Heart left ventricle (tissue), 13 donors: ENCODE measurements at regions not wholly inside any gene's neighbourhood (a gene's known extent, or its start where the extent isn't known, plus 50 kb on each side); places are given as distances from the start of the nearest gene placed in this dataset.

Source experiments
- POLR2A ChIP-seq, 2 donors: fragments of 450-650 bp; IDR thresholded peaks; one replicate each; pipeline ENCODE4 v1.6.1; 2017; ENCODE audit warnings: antibody characterized with exemption in 2 of 2, mild to moderate bottlenecking in 2 of 2, moderate library complexity in 2 of 2
- TF ChIP-seq, protein P1 (sequence below), 12 donors: fragments of 200-600 bp; sonication (generic) in 4 of 12; IDR thresholded peaks; one replicate each; pipeline versions ENCODE4 v1.5.0 to v1.8.0; 2018 to 2022; ENCODE audit warnings: antibody characterized with exemption in 12 of 12, mild to moderate bottlenecking in 5 of 12
- donor health status: ischemic (EF 13 %, LVEDD 7.1; RV severe dilation, severe dysfunction).
- donor health status: DM: no; HTN: yes; CAD: no.
- donor health status: DM: no; HTN: no; CAD: no.
- donor health status: ischemic (EF 25% LVEDD 6.9; RV normal size, moderate dysfunction).
- donor health status: ischemic (EF 25% LVEDD 5.7; RV mildly dilated, moderate dysfunction).
- donor health status: ischemic (EF 35%, LVEDD 5.7; RV mildly dilated, moderate dysfunction).
- donor health status: nonischemic (EF 11% LVEDD 7.7; RV severe dilation, severe dysfunction).
- donor health status: DM: yes; HTN: yes; CAD: no.
- donor health status: PGD.
- donor health status: ischemic (EF 29% LVEDD 5.4; RV normal size, mild dysfunction).
- donor health status: nonischemic (EF 23%, LVEDD 6.1; RV moderate dilation, normal function).

DNA sequence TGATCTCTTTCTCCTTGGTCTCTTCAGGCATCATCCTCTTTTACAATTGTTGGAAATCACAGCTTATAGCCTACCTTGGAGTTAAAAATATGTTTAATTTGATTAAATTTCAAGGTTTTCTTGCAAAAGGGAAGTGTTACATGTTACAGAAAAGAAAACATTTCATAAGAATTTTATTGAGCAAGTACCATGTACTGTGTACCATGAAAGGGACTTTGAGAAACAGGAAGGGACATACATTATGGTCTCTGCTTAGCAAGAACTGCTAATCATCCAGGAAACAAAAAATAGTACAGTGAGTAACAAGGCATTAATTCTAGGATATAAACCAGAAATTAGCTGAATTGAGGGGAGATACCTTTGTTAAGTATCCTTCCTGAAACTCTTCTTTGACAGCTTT is 145.3 kb upstream of the SPACA1 start:
- TF ChIP-seq, protein P1, sequence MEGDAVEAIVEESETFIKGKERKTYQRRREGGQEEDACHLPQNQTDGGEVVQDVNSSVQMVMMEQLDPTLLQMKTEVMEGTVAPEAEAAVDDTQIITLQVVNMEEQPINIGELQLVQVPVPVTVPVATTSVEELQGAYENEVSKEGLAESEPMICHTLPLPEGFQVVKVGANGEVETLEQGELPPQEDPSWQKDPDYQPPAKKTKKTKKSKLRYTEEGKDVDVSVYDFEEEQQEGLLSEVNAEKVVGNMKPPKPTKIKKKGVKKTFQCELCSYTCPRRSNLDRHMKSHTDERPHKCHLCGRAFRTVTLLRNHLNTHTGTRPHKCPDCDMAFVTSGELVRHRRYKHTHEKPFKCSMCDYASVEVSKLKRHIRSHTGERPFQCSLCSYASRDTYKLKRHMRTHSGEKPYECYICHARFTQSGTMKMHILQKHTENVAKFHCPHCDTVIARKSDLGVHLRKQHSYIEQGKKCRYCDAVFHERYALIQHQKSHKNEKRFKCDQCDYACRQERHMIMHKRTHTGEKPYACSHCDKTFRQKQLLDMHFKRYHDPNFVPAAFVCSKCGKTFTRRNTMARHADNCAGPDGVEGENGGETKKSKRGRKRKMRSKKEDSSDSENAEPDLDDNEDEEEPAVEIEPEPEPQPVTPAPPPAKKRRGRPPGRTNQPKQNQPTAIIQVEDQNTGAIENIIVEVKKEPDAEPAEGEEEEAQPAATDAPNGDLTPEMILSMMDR (IDR thresholded peaks at IDR 0.05) = no peak
- no peak for TF ChIP-seq POLR2A (IDR thresholded peaks at IDR 0.05)
